Effector memory CD8-positive, alpha-beta T cell (primary cell): ENCODE measurements at regions not wholly inside any gene's neighbourhood (a gene's known extent, or its start where the extent isn't known, plus 50 kb on each side); places are given as distances from the start of the nearest gene placed in this dataset.

ENCODE experiments used
- ATAC-seq: fragments of 150-1000 bp; cut with Tn5 transposase; replicated peaks from 2 replicates; pipeline ENCODE4 v1.10.0; 2021; ENCODE audit warnings: mild to moderate bottlenecking, moderate library complexity
- DNase-seq, 3 experiments: peaks; one replicate each; pipeline ENCODE4 v3.0.0; 2021
- H3K27ac Mint-ChIP-seq, 2 donors: one replicate each; pipeline ENCODE4 v1.8.0; 2022; ENCODE audit warnings: mild to moderate bottlenecking in 2 of 2, mixed read lengths in 2 of 2, moderate library complexity in 2 of 2
- H3K27me3 Mint-ChIP-seq, 2 donors: one replicate each; pipeline ENCODE4 v1.8.0; 2022; ENCODE audit warnings: mixed read lengths in 2 of 2
- H3K36me3 Mint-ChIP-seq: one replicate; pipeline ENCODE4 v1.8.0; 2022; ENCODE audit warnings: mild to moderate bottlenecking, moderate library complexity, mixed read lengths; ENCODE audit not compliant: insufficient read depth
- H3K4me1 Mint-ChIP-seq, 2 donors: one replicate each; pipeline ENCODE4 v1.8.0; 2022; ENCODE audit warnings: low read depth in 2 of 2, mixed read lengths in 2 of 2
- H3K4me3 Mint-ChIP-seq, 2 donors: one replicate each; pipeline ENCODE4 v1.8.0; 2022; ENCODE audit warnings: mild to moderate bottlenecking in 2 of 2, mixed read lengths in 2 of 2, moderate library complexity in 2 of 2
- H3K9me3 Mint-ChIP-seq, 2 donors: one replicate each; pipeline ENCODE4 v1.8.0; 2022; ENCODE audit warnings: mixed read lengths in 2 of 2

DNA sequence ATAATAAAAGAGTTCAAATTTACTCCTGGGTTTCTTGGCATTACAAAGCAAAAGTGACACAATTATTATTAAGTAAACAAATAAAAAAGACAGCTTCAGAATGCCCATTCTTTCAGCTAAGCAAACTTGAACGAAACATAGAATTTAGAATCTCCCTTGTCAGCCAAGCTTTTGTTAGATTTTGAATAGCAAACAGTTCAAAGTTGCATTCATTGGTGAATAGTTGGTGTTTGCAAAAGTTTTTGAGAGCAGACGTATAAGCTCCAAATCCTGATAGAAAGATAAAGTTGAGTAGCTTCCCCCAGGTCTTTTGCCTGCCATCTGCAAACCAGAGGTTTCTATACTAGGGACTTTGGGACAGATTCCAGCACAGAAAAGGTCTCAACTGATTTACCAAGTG, 434.3 kb upstream of the TNP1 start:
- Mint-ChIP-seq H3K27ac (no peak overlapping the region), H3K36me3 (no peaks in the 10 kb centered on the region), H3K27me3 (peaks cover 0 to 7% of the 10 kb centered on the region in 2 donors)

DNA sequence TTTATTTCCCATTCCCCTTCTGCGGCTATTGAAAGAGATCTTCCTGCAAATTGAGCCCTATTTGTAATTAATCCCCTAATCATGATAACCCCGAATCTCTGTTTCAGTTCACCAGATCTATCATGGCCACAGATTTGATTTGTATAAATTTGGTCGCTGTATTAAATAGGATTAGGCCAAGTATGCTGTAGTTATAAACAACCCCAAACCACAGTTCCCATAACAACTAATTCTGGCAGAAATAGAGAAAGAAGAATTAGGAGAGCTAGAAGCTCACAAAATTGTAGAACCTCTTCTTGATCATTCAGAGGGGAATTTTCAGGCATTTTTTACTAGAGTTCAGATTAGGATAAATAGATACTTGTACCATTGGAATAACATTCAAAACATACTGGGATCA, 433.7 kb upstream of the TNP1 start:
- DNase-seq (no peak), ATAC-seq (no peak)
- Mint-ChIP-seq H3K4me3 (no peak overlapping the region), H3K27ac (no peak overlapping the region), H3K9me3 (no peaks in the 10 kb centered on the region), H3K4me1 (no peaks in the 10 kb centered on the region), H3K36me3 (no peaks in the 10 kb centered on the region), H3K27me3 (peaks cover 0 to 7% of the 10 kb centered on the region in 2 donors)

More for the DNA sequence above, 434.3 kb upstream of the TNP1 start:
- ATAC-seq (no peak), DNase-seq (no peak)
- H3K4me1 Mint-ChIP-seq: no peaks in the 10 kb centered on the region
- H3K9me3 Mint-ChIP-seq: no peaks in the 10 kb centered on the region
- H3K4me3 Mint-ChIP-seq: no peak overlapping the region

DNA sequence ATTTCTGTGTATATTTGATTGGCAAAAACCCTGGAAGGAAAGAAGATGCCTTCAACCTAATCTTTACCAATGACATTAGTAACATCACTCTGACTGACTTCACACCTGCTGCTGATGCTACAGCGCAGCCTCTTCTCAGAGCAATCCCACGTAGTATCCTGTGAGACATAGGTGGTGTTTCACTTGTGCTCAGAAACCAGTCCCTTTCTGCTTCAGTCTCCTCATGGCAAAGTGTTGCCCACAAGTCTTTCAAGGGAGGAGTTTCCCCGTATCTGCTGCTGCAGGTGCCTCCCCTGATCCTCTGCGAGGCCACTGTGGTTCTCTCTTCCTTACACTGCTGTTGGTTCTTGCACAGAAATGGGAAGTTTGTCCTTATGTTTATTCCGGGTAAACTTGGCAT, 433.2 kb upstream of the TNP1 start:
- H3K4me1 Mint-ChIP-seq: no peaks in the 10 kb centered on the region
- ATAC-seq (no peak), DNase-seq (no peak)
- no peak overlapping the region for H3K27ac Mint-ChIP-seq
- H3K9me3 Mint-ChIP-seq: no peaks in the 10 kb centered on the region
- H3K36me3 Mint-ChIP-seq: no peaks in the 10 kb centered on the region
- H3K27me3 Mint-ChIP-seq: peaks cover 0 to 7% of the 10 kb centered on the region in 2 donors
- no peak overlapping the region for H3K4me3 Mint-ChIP-seq

GRCh38 chr2:217291259-217291658, 431.4 kb upstream of the TNP1 start:
- Mint-ChIP-seq H3K4me1 (no peaks in the 10 kb centered on the region), H3K36me3 (no peaks in the 10 kb centered on the region), H3K27ac (no peak overlapping the region), H3K27me3 (peaks cover 0 to 7% of the 10 kb centered on the region in 2 donors), H3K4me3 (no peak overlapping the region), H3K9me3 (no peaks in the 10 kb centered on the region)
- DNase-seq (no peak), ATAC-seq (no peak)

GRCh38 chr2:217290467-217290866, 430.6 kb upstream of the TNP1 start:
- ATAC-seq: no peak
- no peak for DNase-seq
- Mint-ChIP-seq H3K4me3 (no peak overlapping the region), H3K9me3 (no peaks in the 10 kb centered on the region), H3K4me1 (no peaks in the 10 kb centered on the region), H3K27ac (no peak overlapping the region), H3K36me3 (no peaks in the 10 kb centered on the region), H3K27me3 (peaks cover 0 to 7% of the 10 kb centered on the region in 2 donors)

- Mint-ChIP-seq H3K4me3 (no peak overlapping the region), H3K9me3 (no peaks in the 10 kb centered on the region), H3K4me1 (no peaks in the 10 kb centered on the region), H3K27me3 (peaks cover 0 to 7% of the 10 kb centered on the region in 2 donors), H3K27ac (no peak overlapping the region), H3K36me3 (no peaks in the 10 kb centered on the region)
- no peak for DNase-seq
- ATAC-seq: no peak
Measured at GRCh38 chr2:217289907-217290280, 430.0 kb upstream of the TNP1 start.

DNA sequence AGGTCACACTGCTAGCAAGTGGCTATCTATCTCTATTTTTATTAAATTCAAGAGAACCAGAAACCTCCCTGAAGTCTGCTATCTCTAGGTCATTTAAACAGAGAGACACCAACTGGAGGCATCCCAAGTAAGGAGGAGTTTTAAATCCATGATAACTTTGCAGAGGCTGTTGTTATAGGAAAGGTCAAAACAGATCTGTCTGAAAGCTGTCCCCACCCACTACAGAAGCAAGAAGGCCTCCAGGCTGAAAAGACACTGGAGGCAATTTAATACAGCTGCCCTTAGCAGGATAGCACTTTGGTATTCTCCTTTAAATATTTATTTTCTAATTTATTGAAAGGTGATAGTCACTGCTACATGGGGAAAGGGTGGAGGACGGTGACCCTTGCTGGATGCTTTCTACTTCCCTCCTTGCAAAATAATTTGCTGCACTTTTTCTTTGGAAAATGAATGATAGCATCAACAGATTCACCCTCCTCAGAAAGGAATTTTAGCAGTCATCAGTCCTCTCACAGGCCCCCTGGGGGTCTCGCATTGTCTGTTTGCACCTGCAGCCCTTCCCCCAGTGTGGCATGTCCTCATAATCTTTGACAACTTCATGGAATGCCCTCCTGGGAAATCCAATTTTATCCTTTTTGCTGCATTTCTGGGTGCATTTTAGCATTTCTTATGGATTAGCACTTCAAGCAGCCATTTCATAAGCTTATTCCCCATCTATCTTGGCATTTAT, 429.5 kb upstream of the TNP1 start:
- H3K4me3 Mint-ChIP-seq: no peak overlapping the region
- no peak overlapping the region for H3K27ac Mint-ChIP-seq
- H3K9me3 Mint-ChIP-seq: no peaks in the 10 kb centered on the region
- DNase-seq: no peak
- H3K4me1 Mint-ChIP-seq: no peaks in the 10 kb centered on the region
- ATAC-seq: no peak
- H3K36me3 Mint-ChIP-seq: no peaks in the 10 kb centered on the region
- H3K27me3 Mint-ChIP-seq: peaks cover 0 to 7% of the 10 kb centered on the region in 2 donors

DNA sequence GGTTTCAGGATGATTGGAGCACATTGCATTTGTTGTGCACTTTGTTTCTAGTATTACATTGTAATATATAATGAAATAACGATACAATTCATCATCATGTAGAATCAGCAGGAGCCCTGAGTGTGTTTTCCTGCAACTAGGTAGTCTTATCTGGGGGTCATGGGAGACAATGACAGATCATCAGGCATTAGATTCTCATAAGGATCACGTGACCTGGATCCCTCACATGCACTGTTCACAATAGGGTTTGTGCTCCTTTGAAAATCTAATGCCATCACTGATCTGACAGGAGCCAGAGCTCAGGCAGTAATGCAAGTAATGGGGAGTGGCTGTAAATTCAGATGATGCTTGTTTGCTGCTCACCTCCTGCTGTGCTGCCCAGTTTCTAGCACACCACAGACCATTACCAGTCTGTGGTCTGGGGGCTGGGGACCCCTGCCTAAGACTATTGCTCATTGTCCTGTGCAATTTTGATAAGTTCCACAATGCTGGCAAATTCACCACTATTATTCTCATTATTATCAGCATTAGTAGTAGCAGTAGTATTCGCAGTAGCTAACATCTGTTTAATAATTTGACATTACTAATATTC, 428.7 kb upstream of the TNP1 start:
- Mint-ChIP-seq H3K4me1 (no peaks in the 10 kb centered on the region), H3K27me3 (peaks cover 0 to 6% of the 10 kb centered on the region in 2 donors), H3K27ac (no peak overlapping the region), H3K4me3 (no peak overlapping the region), H3K36me3 (no peaks in the 10 kb centered on the region), H3K9me3 (no peaks in the 10 kb centered on the region)
- no peak for ATAC-seq
- DNase-seq: no peak

DNA sequence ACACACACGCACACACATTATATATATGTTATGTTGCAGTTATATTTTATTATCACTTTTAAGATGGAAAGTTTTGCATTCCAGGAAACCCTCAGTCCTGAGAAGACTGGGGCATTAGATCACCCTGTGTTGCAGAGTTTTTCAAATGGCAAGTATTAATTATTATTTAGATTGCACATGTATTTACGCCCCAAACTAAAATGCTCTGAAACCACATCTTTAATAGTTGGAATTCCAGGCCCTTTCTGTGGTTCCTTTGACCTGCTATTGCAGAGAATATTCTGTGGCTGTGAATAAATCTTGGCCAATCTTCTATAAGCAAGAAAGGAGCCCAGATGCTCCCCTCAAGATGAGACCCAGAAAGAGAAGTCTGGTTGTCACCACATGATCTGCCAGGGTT, 427.0 kb upstream of the TNP1 start:
- Mint-ChIP-seq H3K9me3 (no peaks in the 10 kb centered on the region), H3K4me3 (no peak overlapping the region), H3K27ac (no peak overlapping the region), H3K27me3 (no peaks in the 10 kb centered on the region), H3K4me1 (no peaks in the 10 kb centered on the region), H3K36me3 (no peaks in the 10 kb centered on the region)
- ATAC-seq: no peak
- no peak for DNase-seq

GRCh38 chr2:217285926-217286325, 426.1 kb upstream of the TNP1 start:
- Mint-ChIP-seq H3K4me3 (no peak overlapping the region), H3K27ac (no peak overlapping the region), H3K27me3 (no peaks in the 10 kb centered on the region), H3K4me1 (no peaks in the 10 kb centered on the region), H3K9me3 (no peaks in the 10 kb centered on the region), H3K36me3 (no peaks in the 10 kb centered on the region)
- DNase-seq (no peak), ATAC-seq (no peak)

DNA sequence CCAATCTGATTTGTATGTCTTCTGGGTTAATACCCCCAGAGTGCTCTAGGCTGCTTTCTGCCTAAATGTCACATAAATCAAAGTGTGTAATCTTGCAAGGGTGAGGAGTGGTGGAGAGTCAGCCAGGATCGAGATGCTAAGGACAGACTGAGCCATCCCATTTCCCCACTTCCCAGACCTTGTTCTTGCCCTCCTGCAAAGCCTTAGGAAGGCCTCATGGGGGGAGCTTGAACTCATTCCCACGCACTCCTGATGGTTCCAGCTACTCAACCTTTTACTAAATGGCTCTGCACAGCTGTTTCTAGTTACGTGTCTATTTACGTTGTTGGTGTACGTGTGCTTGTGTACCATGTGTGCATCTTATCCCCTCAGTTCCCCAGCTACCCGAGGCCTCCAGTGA, 423.6 kb upstream of the TNP1 start:
- DNase-seq: no peak
- no peak overlapping the region for H3K27ac Mint-ChIP-seq
- H3K4me1 Mint-ChIP-seq: no peaks in the 10 kb centered on the region
- no peaks in the 10 kb centered on the region for H3K27me3 Mint-ChIP-seq
- no peak for ATAC-seq
- H3K4me3 Mint-ChIP-seq: no peak overlapping the region
- no peaks in the 10 kb centered on the region for H3K9me3 Mint-ChIP-seq
- no peaks in the 10 kb centered on the region for H3K36me3 Mint-ChIP-seq

- Mint-ChIP-seq H3K27me3 (no peaks in the 10 kb centered on the region), H3K36me3 (no peaks in the 10 kb centered on the region), H3K4me3 (no peak overlapping the region), H3K9me3 (no peaks in the 10 kb centered on the region), H3K27ac (no peak overlapping the region), H3K4me1 (no peaks in the 10 kb centered on the region)
- DNase-seq (no peak), ATAC-seq (no peak)
Measured at GRCh38 chr2:217282531-217282930, 422.7 kb upstream of the TNP1 start.

DNA sequence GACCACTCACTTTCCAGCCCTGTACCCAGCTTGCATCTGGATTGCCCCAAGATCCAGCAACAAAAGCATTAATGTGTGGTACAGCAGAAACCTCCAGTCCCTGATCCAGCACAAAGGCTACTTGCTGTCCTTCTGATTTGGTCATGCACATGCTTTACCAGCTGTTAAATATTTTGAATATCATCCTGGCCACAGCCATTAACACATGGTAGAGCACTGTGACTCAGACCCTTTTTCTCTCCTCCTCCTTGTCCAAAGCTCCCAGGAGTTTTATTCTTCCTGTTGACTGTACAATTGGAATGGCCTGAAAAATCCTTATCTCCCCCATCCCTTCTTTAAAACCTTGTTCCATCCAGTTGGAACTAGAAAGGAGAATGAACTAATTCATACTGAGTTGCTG, 419.7 kb upstream of the TNP1 start:
- H3K27ac Mint-ChIP-seq: no peak overlapping the region
- H3K9me3 Mint-ChIP-seq: no peaks in the 10 kb centered on the region
- H3K27me3 Mint-ChIP-seq: peaks cover 0 to 4% of the 10 kb centered on the region in 2 donors
- no peak overlapping the region for H3K4me3 Mint-ChIP-seq
- H3K36me3 Mint-ChIP-seq: no peaks in the 10 kb centered on the region
- H3K4me1 Mint-ChIP-seq: no peaks in the 10 kb centered on the region
- ATAC-seq (no peak), DNase-seq (no peak)

DNA sequence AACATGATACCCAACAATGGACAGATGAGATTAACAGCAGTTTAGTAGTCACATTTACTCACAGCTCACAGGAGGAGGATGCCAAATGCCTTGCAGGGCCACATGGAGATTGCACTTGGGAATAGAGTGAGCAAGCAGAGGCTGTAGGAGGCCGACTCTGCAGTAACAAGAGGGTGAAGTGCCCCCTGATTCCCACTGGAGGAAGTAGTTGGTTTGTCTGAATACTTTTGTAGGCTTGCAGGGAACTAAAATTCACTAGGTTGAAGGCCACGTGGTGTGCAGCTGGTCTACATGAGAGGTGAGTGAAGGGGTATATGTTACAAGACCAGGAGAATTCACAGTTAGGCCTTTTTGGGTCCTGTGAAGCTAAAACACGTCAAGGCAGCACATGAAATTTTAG, 419.3 kb upstream of the TNP1 start:
- ATAC-seq: no peak
- no peaks in the 10 kb centered on the region for H3K4me1 Mint-ChIP-seq
- no peaks in the 10 kb centered on the region for H3K36me3 Mint-ChIP-seq
- DNase-seq: no peak
- H3K27me3 Mint-ChIP-seq: peaks cover 0 to 7% of the 10 kb centered on the region in 2 donors
- no peak overlapping the region for H3K4me3 Mint-ChIP-seq
- H3K9me3 Mint-ChIP-seq: no peaks in the 10 kb centered on the region
- no peak overlapping the region for H3K27ac Mint-ChIP-seq
